MCF 10A (cell line): ENCODE measurements at regions not wholly inside any gene's neighbourhood (a gene's known extent, or its start where the extent isn't known, plus 50 kb on each side); places are given as distances from the start of the nearest gene placed in this dataset.

Experiments
- BruUV-seq: library from RNA; stranded (reverse); fragments of 400-500 nt; replicated peaks from 2 replicates; lab custom pipeline; 2021; lab: Mats Ljungman, UMichigan
- CTCF ChIA-PET: fragments of 300-600 bp; sonication (Branson Sonifier 250); formaldehyde crosslinking; extraction: SDS; loops from one replicate; lab custom pipeline; 2021; ENCODE audit warnings: antibody characterized with exemption, inconsistent platforms; lab: Yijun Ruan, JAX
- POLR2A ChIA-PET: fragments of 300-600, 350-650 bp; sonication (Branson Sonifier 250); formaldehyde crosslinking; extraction: SDS; loops from one replicate; lab custom pipeline; 2020; ENCODE audit warnings: antibody characterized with exemption, inconsistent platforms; lab: Yijun Ruan, JAX
- DNase-seq: peaks from one replicate; pipeline ENCODE4 v3.0.0-alpha.2; 2018; ENCODE audit not compliant: unreplicated experiment
- H3K27ac Mint-ChIP-seq: one replicate; pipeline ENCODE4 v1.8.0; 2022; ENCODE audit warnings: mild to moderate bottlenecking, low read depth, mixed read lengths; ENCODE audit not compliant: unreplicated experiment
- H3K27me3 Mint-ChIP-seq: one replicate; pipeline ENCODE4 v1.8.0; 2022; ENCODE audit warnings: mixed read lengths; ENCODE audit not compliant: insufficient read depth, unreplicated experiment
- H3K36me3 Mint-ChIP-seq: one replicate; pipeline ENCODE4 v1.8.0; 2022; ENCODE audit warnings: mild to moderate bottlenecking, moderate library complexity, mixed read lengths; ENCODE audit not compliant: insufficient read depth, unreplicated experiment
- H3K4me1 Mint-ChIP-seq: one replicate; pipeline ENCODE4 v1.8.0; 2022; ENCODE audit warnings: mixed read lengths; ENCODE audit not compliant: insufficient read depth, unreplicated experiment
- H3K4me3 Mint-ChIP-seq: one replicate; pipeline ENCODE4 v1.8.0; 2022; ENCODE audit warnings: mild to moderate bottlenecking, moderate library complexity, mixed read lengths; ENCODE audit not compliant: unreplicated experiment
- H3K9me3 Mint-ChIP-seq: one replicate; pipeline ENCODE4 v1.8.0; 2022; ENCODE audit warnings: mixed read lengths; ENCODE audit not compliant: unreplicated experiment
- CTCF ChIP-seq: fragments of 200-600 bp; IDR thresholded peaks from one replicate; pipeline ENCODE4 v1.8.0; 2022; ENCODE audit warnings: antibody characterized with exemption, mild to moderate bottlenecking; ENCODE audit not compliant: unreplicated experiment
- intact Hi-C: fragments of 100-400 bp; cut with micrococcal nuclease; formaldehyde crosslinking; loops from 2 replicates; pipeline ENCODE4 v1.14.1; 2022

- intact Hi-C loops, result no loop called here
- Mint-ChIP-seq H3K27ac (no peak overlapping the region), H3K4me1 (no peaks in the 10 kb centered on the region), H3K27me3 (peaks cover 31% of the 10 kb centered on the region), H3K36me3 (no peaks in the 10 kb centered on the region), H3K4me3 (no peak overlapping the region), H3K9me3 (no peaks in the 10 kb centered on the region)
- no peak for DNase-seq
- ChIA-PET POLR2A (no interaction called here), CTCF (no interaction called here)
- BruUV-seq, result no TSS peak
- TF ChIP-seq CTCF, result no peak
These were observed 189.9 kb upstream of the PRSS58 start for GRCh38 chr7:142447762-142448161.

GRCh38 chr7:142445019-142445686 lies 187.3 kb upstream of the PRSS58 start:
- no peak for DNase-seq
- Mint-ChIP-seq H3K27ac (no peak overlapping the region), H3K4me1 (peaks cover 9% of the 10 kb centered on the region), H3K9me3 (no peaks in the 10 kb centered on the region), H3K4me3 (no peak overlapping the region), H3K36me3 (no peaks in the 10 kb centered on the region), H3K27me3 (peaks cover 17% of the 10 kb centered on the region)
- no peak for TF ChIP-seq CTCF
- BruUV-seq, result no TSS peak
- intact Hi-C loops, result no loop called here
- ChIA-PET CTCF (interaction anchor here (0.8 to 1.2 kb wide), 3 partner anchors 11 to 558 kb away, joined by 3 to 5 read pairs (median 4); no protein-coding TSS in a partner anchor), POLR2A (no interaction called here)

- H3K27me3 Mint-ChIP-seq, result peaks cover 8% of the 10 kb centered on the region
- intact Hi-C loops, result no loop called here
- CTCF ChIA-PET, result interaction anchor here (0.6 to 1.9 kb wide), 8 partner anchors 17 to 188 kb away, joined by 3 to 6 read pairs (median 3); no protein-coding TSS in a partner anchor
- no peak for DNase-seq
- TF ChIP-seq CTCF, result no peak
- POLR2A ChIA-PET, result no interaction called here
- H3K36me3 Mint-ChIP-seq, result no peaks in the 10 kb centered on the region
- H3K27ac Mint-ChIP-seq, result no peak overlapping the region
- H3K9me3 Mint-ChIP-seq, result no peaks in the 10 kb centered on the region
- BruUV-seq, result no TSS peak
- H3K4me3 Mint-ChIP-seq, result no peak overlapping the region
- peaks cover 14% of the 10 kb centered on the region for H3K4me1 Mint-ChIP-seq
These were observed 185.6 kb upstream of the PRSS58 start for GRCh38 chr7:142443216-142444010.

- TF ChIP-seq CTCF, result no peak
- Mint-ChIP-seq H3K9me3 (no peaks in the 10 kb centered on the region), H3K27ac (no peak overlapping the region), H3K4me3 (no peak overlapping the region), H3K4me1 (peaks cover 14% of the 10 kb centered on the region), H3K27me3 (no peaks in the 10 kb centered on the region), H3K36me3 (no peaks in the 10 kb centered on the region)
- BruUV-seq, result no TSS peak
- POLR2A ChIA-PET, result no interaction called here
- intact Hi-C loops, result no loop called here
- CTCF ChIA-PET, result interaction anchor here (0.6 to 1.9 kb wide), 4 partner anchors 18 to 189 kb away, joined by 3 to 6 read pairs (median 4); no protein-coding TSS in a partner anchor
- no peak for DNase-seq
These were observed 184.5 kb upstream of the PRSS58 start for GRCh38 chr7:142442396-142442795.
